Effector CD8-positive, alpha-beta T cell (primary cell): ENCODE measurements at regions not wholly inside any gene's neighbourhood (a gene's known extent, or its start where the extent isn't known, plus 50 kb on each side); places are given as distances from the start of the nearest gene placed in this dataset.

Experiments used
- DNase-seq: peaks from one replicate; lab custom pipeline; 2025; lab: John Stamatoyannopoulos, UW

- DNase-seq, result no peak
Measured at GRCh38 chr3:34377961-34378360, 579.5 kb downstream of the PDCD6IP start.

GRCh38 chr3:34381243-34381642, 582.8 kb downstream of the PDCD6IP start:
- DNase-seq, result no peak

GRCh38 chr3:34382859-34383258, 584.4 kb downstream of the PDCD6IP start:
- no peak for DNase-seq

- DNase-seq, result no peak
Measured at GRCh38 chr3:34386309-34386708, 587.9 kb downstream of the PDCD6IP start.

- DNase-seq, result no peak
Measured at GRCh38 chr3:34387826-34388564, 589.6 kb downstream of the PDCD6IP start.

- no peak for DNase-seq
Measured at GRCh38 chr3:34388830-34389229, 590.4 kb downstream of the PDCD6IP start.

GRCh38 chr3:34394978-34395748, 596.7 kb downstream of the PDCD6IP start:
- no peak for DNase-seq

GRCh38 chr3:34396288-34396687, 597.9 kb downstream of the PDCD6IP start:
- DNase-seq, result no peak

- no peak for DNase-seq
Measured at GRCh38 chr3:34396956-34397355, 598.5 kb downstream of the PDCD6IP start.

GRCh38 chr3:34399401-34399800, 601.0 kb downstream of the PDCD6IP start:
- no peak for DNase-seq

GRCh38 chr3:34405159-34405558, 606.7 kb downstream of the PDCD6IP start:
- DNase-seq, result no peak

- DNase-seq, result no peak
Measured at GRCh38 chr3:34407281-34407680, 608.9 kb downstream of the PDCD6IP start.

- DNase-seq, result no peak
Measured at GRCh38 chr3:34408088-34408487, 609.7 kb downstream of the PDCD6IP start.

GRCh38 chr3:34411596-34411995, 613.2 kb downstream of the PDCD6IP start:
- no peak for DNase-seq

GRCh38 chr3:34419801-34420200, 621.4 kb downstream of the PDCD6IP start:
- DNase-seq, result no peak

GRCh38 chr3:34421762-34422161, 623.3 kb downstream of the PDCD6IP start:
- no peak for DNase-seq

GRCh38 chr3:34439796-34440195, 641.4 kb downstream of the PDCD6IP start:
- no peak for DNase-seq

GRCh38 chr3:34444137-34444536, 645.7 kb downstream of the PDCD6IP start:
- DNase-seq, result no peak

GRCh38 chr3:34449305-34449704, 650.9 kb downstream of the PDCD6IP start:
- no peak for DNase-seq

- no peak for DNase-seq
Measured at GRCh38 chr3:34463414-34463813, 665.0 kb downstream of the PDCD6IP start.

GRCh38 chr3:34464646-34465045, 666.2 kb downstream of the PDCD6IP start:
- DNase-seq, result no peak

- no peak for DNase-seq
Measured at GRCh38 chr3:34475851-34476250, 677.4 kb downstream of the PDCD6IP start.

- no peak for DNase-seq
Measured at GRCh38 chr3:34483311-34483887, 685.0 kb downstream of the PDCD6IP start.
